Endothelial cell of umbilical vein (primary cell): ENCODE measurements at regions not wholly inside any gene's neighbourhood (a gene's known extent, or its start where the extent isn't known, plus 50 kb on each side); places are given as distances from the start of the nearest gene placed in this dataset.

Experiments
- CTCF ChIP-seq, 2 donors: IDR thresholded peaks; 1 replicate in 1 of 2; 2 replicates in 1 of 2; pipeline ENCODE4 v1.5.1; 2011; ENCODE audit warnings: low read length in 2 of 2, mild to moderate bottlenecking in 2 of 2, moderate library complexity in 2 of 2, control low read depth in 1 of 2, inconsistent platforms in 1 of 2, low read depth in 1 of 2; ENCODE audit not compliant: insufficient read depth in 1 of 2; ENCODE audit errors: extremely low read depth in 1 of 2
- EZH2 ChIP-seq: IDR thresholded peaks from 2 replicates; pipeline ENCODE4 v1.6.1; 2012; ENCODE audit warnings: borderline replicate concordance, low read depth, mild to moderate bottlenecking, moderate library complexity, low read length, inconsistent platforms; ENCODE audit not compliant: severe bottlenecking
- GATA2 ChIP-seq: IDR thresholded peaks from 2 replicates; pipeline ENCODE4 v1.7.0; 2011; ENCODE audit warnings: low read depth, mild to moderate bottlenecking, moderate library complexity, mixed read lengths, low read length; ENCODE audit not compliant: insufficient read length, insufficient read depth
- JUN ChIP-seq: IDR thresholded peaks from 2 replicates; pipeline ENCODE4 v1.6.1; 2011; ENCODE audit warnings: borderline replicate concordance, low read depth; ENCODE audit not compliant: insufficient read length, insufficient read depth
- POLR2A ChIP-seq: IDR thresholded peaks from 2 replicates; pipeline ENCODE4 v1.6.1; 2012; ENCODE audit warnings: low read depth, mild to moderate bottlenecking, control low read depth, low read length
- POLR2AphosphoS5 ChIP-seq: IDR thresholded peaks from 2 replicates; pipeline ENCODE4 v1.6.1; 2012; ENCODE audit warnings: low read depth, mild to moderate bottlenecking, control low read depth, low read length, moderate library complexity; ENCODE audit not compliant: insufficient read depth
- TF ChIP-seq, protein P1 (sequence below): IDR thresholded peaks from 2 replicates; pipeline ENCODE4 v1.6.1; 2011; ENCODE audit not compliant: insufficient read depth, insufficient read length

DNA sequence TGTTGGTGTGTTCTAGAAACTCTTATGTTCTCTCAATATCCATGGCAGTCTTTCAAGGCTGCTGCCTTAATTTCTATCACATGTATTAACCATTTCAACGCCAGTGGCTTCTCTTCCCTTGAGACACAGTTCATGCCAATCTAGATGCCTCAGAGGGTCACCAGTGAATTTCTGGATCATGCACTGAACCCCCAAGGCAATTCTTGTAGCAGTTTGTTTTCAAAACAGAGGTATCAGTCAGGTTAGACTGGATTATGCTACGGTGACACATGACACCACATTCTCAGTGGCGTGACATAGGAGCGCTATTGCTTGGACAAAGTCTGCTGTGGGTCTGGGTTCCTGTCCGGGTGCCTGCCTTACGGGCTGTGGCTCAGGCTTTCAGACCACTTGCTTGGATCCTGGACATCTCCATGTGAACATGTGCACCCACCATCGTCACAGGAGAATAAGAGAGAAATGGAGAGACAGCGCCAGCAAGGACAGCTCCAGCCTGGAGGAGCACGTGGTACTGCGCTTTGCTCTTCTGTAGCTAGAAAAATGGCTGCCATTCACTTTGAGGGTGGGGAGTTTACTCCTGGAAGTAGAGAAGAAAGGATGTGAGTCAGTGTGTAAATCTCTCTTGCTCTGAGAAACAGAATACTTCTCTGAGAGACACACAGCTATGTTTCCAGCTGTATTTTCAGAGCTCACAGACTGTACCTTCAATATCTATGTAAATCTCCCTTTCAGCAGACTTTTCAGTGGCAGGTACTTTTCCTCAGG is 329.3 kb upstream of the ADCY2 start:
- TF ChIP-seq CTCF (IDR thresholded peaks at IDR 0.05; ENCODE audit: extremely low read depth in 1 of 2, insufficient read depth in 1 of 2, low read depth in 1 of 2, low read length in 2 of 2) (no peak), POLR2A (no peak), EZH2 (no peak), GATA2 (no peak), POLR2AphosphoS5 (no peak), JUN (no peak)
- TF ChIP-seq, protein P1, sequence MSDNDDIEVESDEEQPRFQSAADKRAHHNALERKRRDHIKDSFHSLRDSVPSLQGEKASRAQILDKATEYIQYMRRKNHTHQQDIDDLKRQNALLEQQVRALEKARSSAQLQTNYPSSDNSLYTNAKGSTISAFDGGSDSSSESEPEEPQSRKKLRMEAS = no peak
